ENCODE measurements at regions not wholly inside any gene's neighbourhood (a gene's known extent, or its start where the extent isn't known, plus 50 kb on each side); places are given as distances from the start of the nearest gene placed in this dataset.
A peak's percentile ranks its signal among the peaks of the same experiment; 100 is the strongest.

DNA sequence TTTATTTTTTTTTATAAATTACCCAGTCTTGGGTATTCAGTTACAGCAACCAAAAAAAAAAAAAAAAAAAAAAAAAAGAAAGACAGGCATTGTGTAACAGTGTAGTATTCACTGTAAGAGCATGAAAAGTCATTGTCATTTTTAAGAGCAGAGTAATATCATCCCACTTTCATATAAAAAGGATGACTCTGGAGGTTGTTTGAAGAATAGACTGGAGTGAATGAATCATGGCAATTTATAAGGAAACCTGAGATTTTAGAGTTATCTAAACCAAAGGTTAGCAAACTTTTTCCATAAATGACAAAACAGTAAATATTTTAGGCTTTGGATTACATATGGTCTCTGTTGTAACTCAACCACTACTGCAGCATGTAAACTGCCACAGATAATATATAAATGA, 794.9 kb downstream of the NTRK3 start:
- TF ChIP-seq, protein P1, sequence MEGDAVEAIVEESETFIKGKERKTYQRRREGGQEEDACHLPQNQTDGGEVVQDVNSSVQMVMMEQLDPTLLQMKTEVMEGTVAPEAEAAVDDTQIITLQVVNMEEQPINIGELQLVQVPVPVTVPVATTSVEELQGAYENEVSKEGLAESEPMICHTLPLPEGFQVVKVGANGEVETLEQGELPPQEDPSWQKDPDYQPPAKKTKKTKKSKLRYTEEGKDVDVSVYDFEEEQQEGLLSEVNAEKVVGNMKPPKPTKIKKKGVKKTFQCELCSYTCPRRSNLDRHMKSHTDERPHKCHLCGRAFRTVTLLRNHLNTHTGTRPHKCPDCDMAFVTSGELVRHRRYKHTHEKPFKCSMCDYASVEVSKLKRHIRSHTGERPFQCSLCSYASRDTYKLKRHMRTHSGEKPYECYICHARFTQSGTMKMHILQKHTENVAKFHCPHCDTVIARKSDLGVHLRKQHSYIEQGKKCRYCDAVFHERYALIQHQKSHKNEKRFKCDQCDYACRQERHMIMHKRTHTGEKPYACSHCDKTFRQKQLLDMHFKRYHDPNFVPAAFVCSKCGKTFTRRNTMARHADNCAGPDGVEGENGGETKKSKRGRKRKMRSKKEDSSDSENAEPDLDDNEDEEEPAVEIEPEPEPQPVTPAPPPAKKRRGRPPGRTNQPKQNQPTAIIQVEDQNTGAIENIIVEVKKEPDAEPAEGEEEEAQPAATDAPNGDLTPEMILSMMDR (IDR thresholded peaks at IDR 0.05; ENCODE audit: extremely low read depth, low read depth, low read length) = no peak
- no peaks in the 10 kb centered on the region for H3K36me3 ChIP-seq (ENCODE audit: insufficient read depth, low read length)
- H3K4me1 ChIP-seq (ENCODE audit: insufficient read depth, low read length) = no peaks in the 10 kb centered on the region
- H4K20me1 ChIP-seq (ENCODE audit: insufficient read depth, low read length) = no peaks in the 10 kb centered on the region
- no peaks in the 10 kb centered on the region for H3K9me3 ChIP-seq (ENCODE audit: low read depth, low read length)
- no peak overlapping the region for H3K4me3 ChIP-seq (ENCODE audit: insufficient read depth, low read length)
- no peak overlapping the region for H2AFZ ChIP-seq (ENCODE audit: low read length)
- H3K27me3 ChIP-seq (ENCODE audit: insufficient read depth, low read length) = no peaks in the 10 kb centered on the region
- DNase-seq (ENCODE audit: insufficient read length, low spot score, missing footprints) = no peak
- no peak overlapping the region for H3K4me2 ChIP-seq (ENCODE audit: insufficient read depth, low read length)
- no peak overlapping the region for H3K27ac ChIP-seq (ENCODE audit: low read depth, low read length)
- no peaks in the 10 kb centered on the region for H3K79me2 ChIP-seq (ENCODE audit: insufficient read depth, low read length)

DNA sequence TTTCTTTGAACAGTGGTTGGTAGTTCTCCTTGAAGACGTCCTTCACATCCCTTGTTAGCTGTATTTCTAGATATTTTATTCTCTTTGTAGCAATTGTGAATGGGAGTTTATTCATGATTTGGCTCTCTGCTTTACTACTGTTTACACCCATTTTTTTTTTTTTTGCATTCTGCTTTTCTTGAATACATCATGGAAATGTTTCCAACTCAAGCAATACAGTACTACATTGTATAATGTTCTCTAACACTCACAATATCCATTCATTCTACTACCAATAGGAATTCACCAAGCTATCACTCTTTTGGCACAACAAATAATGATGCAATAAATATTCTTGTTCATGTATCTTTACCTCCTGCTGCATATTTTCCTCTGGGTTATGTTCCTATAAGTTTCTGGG, 801.7 kb downstream of the NTRK3 start:
- DNase-seq (ENCODE audit: insufficient read length, low spot score, missing footprints) = no peak
- no peaks in the 10 kb centered on the region for H3K36me3 ChIP-seq (ENCODE audit: insufficient read depth, low read length)
- H3K27me3 ChIP-seq (ENCODE audit: insufficient read depth, low read length) = no peaks in the 10 kb centered on the region
- TF ChIP-seq, protein P1 (IDR thresholded peaks at IDR 0.05; ENCODE audit: extremely low read depth, low read depth, low read length) = no peak
- H3K4me2 ChIP-seq (ENCODE audit: insufficient read depth, low read length) = no peak overlapping the region
- no peaks in the 10 kb centered on the region for H3K4me1 ChIP-seq (ENCODE audit: insufficient read depth, low read length)
- no peaks in the 10 kb centered on the region for H4K20me1 ChIP-seq (ENCODE audit: insufficient read depth, low read length)
- H3K4me3 ChIP-seq (ENCODE audit: insufficient read depth, low read length) = no peak overlapping the region
- H3K79me2 ChIP-seq (ENCODE audit: insufficient read depth, low read length) = no peaks in the 10 kb centered on the region
- no peak overlapping the region for H2AFZ ChIP-seq (ENCODE audit: low read length)
- no peak overlapping the region for H3K27ac ChIP-seq (ENCODE audit: low read depth, low read length)
- H3K9me3 ChIP-seq (ENCODE audit: low read depth, low read length) = no peaks in the 10 kb centered on the region

DNA sequence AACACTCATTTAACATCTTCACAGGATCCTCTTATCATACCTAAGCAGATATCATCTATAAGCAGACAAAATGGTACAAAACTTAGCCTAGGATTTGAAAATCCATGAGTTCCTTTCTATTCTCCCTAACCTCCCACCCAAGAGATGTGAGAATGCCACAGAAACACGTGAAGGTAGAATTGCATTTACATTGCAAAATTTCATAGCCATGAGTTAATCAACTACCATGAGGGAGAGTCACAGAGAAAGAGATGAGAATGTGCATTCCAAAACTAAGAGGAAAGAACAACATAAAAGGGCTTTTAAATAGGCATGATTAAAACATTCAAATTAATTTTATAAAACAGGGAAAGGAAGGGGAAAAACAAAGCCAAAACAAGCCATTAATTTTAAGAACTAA, 806.2 kb downstream of the NTRK3 start:
- DNase-seq (ENCODE audit: insufficient read length, low spot score, missing footprints) = peak; percentile 19
- Histone ChIP-seq H3K27ac (ENCODE audit: low read depth, low read length) (no peak overlapping the region), H3K27me3 (ENCODE audit: insufficient read depth, low read length) (no peaks in the 10 kb centered on the region), H3K4me3 (ENCODE audit: insufficient read depth, low read length) (no peak overlapping the region), H3K79me2 (ENCODE audit: insufficient read depth, low read length) (no peaks in the 10 kb centered on the region), H4K20me1 (ENCODE audit: insufficient read depth, low read length) (no peaks in the 10 kb centered on the region), H3K4me2 (ENCODE audit: insufficient read depth, low read length) (no peak overlapping the region), H3K36me3 (ENCODE audit: insufficient read depth, low read length) (no peaks in the 10 kb centered on the region), H3K9me3 (ENCODE audit: low read depth, low read length) (no peaks in the 10 kb centered on the region), H2AFZ (ENCODE audit: low read length) (no peak overlapping the region), H3K4me1 (ENCODE audit: insufficient read depth, low read length) (no peaks in the 10 kb centered on the region)
- TF ChIP-seq, protein P1 (IDR thresholded peaks at IDR 0.05; ENCODE audit: extremely low read depth, low read depth, low read length) = no peak

DNA sequence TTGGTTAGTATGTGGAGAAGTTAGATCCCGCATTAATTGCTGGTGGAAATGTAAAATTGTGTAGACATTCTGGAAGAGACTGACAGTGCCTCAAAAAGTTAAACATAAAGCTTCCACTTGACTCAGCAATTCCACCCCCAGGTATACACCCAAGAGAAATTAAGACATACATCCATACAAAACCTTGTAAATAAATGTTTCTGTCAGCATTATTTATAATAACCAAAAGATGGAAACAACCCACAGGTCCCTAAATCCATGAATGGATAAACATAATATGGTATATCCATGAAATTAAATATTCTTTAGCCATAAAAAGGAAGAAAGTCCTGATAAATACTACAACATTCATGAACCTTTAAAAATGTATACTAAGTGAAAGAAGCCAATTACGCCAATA, 817.4 kb downstream of the NTRK3 start:
- H3K79me2 ChIP-seq (ENCODE audit: insufficient read depth, low read length) = no peaks in the 10 kb centered on the region
- no peaks in the 10 kb centered on the region for H3K36me3 ChIP-seq (ENCODE audit: insufficient read depth, low read length)
- H3K4me1 ChIP-seq (ENCODE audit: insufficient read depth, low read length) = no peaks in the 10 kb centered on the region
- H3K4me2 ChIP-seq (ENCODE audit: insufficient read depth, low read length) = no peak overlapping the region
- no peaks in the 10 kb centered on the region for H3K9me3 ChIP-seq (ENCODE audit: low read depth, low read length)
- TF ChIP-seq, protein P1 (IDR thresholded peaks at IDR 0.05; ENCODE audit: extremely low read depth, low read depth, low read length) = no peak
- H4K20me1 ChIP-seq (ENCODE audit: insufficient read depth, low read length) = no peaks in the 10 kb centered on the region
- no peak overlapping the region for H2AFZ ChIP-seq (ENCODE audit: low read length)
- no peak overlapping the region for H3K27ac ChIP-seq (ENCODE audit: low read depth, low read length)
- DNase-seq (ENCODE audit: insufficient read length, low spot score, missing footprints) = no peak
- no peaks in the 10 kb centered on the region for H3K27me3 ChIP-seq (ENCODE audit: insufficient read depth, low read length)
- H3K4me3 ChIP-seq (ENCODE audit: insufficient read depth, low read length) = no peak overlapping the region

Measured in osteoblast (primary cell).